IMR-90 (cell line): ENCODE measurements at regions not wholly inside any gene's neighbourhood (a gene's known extent, or its start where the extent isn't known, plus 50 kb on each side); places are given as distances from the start of the nearest gene placed in this dataset.
A peak's percentile ranks its signal among the peaks of the same experiment; 100 is the strongest.

Experiments
- ATAC-seq: fragments of 200-7000 bp; cut with Tn5 transposase; 2 replicates; pipeline ENCODE4 v1.9.1; 2020; ENCODE audit warnings: low read depth, mild to moderate bottlenecking, moderate library complexity
- BruUV-seq: library from RNA; stranded (reverse); fragments of 400-500 nt; replicated peaks from 2 replicates; lab custom pipeline; 2021; lab: Mats Ljungman, UMichigan
- CTCF ChIA-PET: fragments of 300-600 bp; formaldehyde crosslinking; extraction: SDS; loops from one replicate; lab custom pipeline; 2021; ENCODE audit warnings: antibody characterized with exemption; lab: Yijun Ruan, JAX
- POLR2A ChIA-PET: fragments of 300-600 bp; sonication (Branson Sonifier 250); formaldehyde crosslinking; loops from one replicate; lab custom pipeline; 2022; ENCODE audit warnings: antibody characterized with exemption; ENCODE audit not compliant: unreplicated experiment; lab: Charles Lee
- DNase-seq: peaks from one replicate; pipeline ENCODE4 v3.0.0; 2013
- H2AFZ ChIP-seq: replicated peaks from 2 replicates; pipeline ENCODE3; 2013; ENCODE audit warnings: low read length, mild to moderate bottlenecking; ENCODE audit not compliant: poor library complexity
- H2AK5ac ChIP-seq: 2 replicates; pipeline ENCODE4 v1.6.1; 2013; ENCODE audit warnings: low read depth, low read length, inconsistent platforms
- H2AK9ac ChIP-seq: replicated peaks from 2 replicates; pipeline ENCODE3; 2013; ENCODE audit warnings: mild to moderate bottlenecking, low read depth, low read length, moderate library complexity; ENCODE audit not compliant: poor library complexity
- H2BK120ac ChIP-seq: 2 replicates; pipeline ENCODE4 v1.6.1; 2013; ENCODE audit warnings: low read depth, low read length, inconsistent platforms
- H2BK15ac ChIP-seq: 3 replicates; pipeline ENCODE4 v1.6.1; 2013; ENCODE audit warnings: low read depth, low read length, inconsistent platforms
- H2BK20ac ChIP-seq: 2 replicates; pipeline ENCODE4 v1.6.1; 2013; ENCODE audit warnings: low read depth, mild to moderate bottlenecking, inconsistent platforms, low read length, moderate library complexity
- H2BK5ac ChIP-seq: 2 replicates; pipeline ENCODE4 v1.6.1; 2013; ENCODE audit warnings: mild to moderate bottlenecking, low read depth, low read length, inconsistent platforms; ENCODE audit not compliant: poor library complexity, severe bottlenecking
- H3K14ac ChIP-seq: replicated peaks from 2 replicates; pipeline ENCODE4 v1.6.1; 2013; ENCODE audit warnings: low read depth, low read length, inconsistent platforms
- H3K18ac ChIP-seq: 2 replicates; pipeline ENCODE4 v1.6.1; 2013; ENCODE audit warnings: low read depth, low read length, control low read depth
- H3K23ac ChIP-seq: 2 replicates; pipeline ENCODE4 v1.6.1; 2013; ENCODE audit warnings: low read depth, low read length, inconsistent platforms
- H3K27ac ChIP-seq: 2 replicates; pipeline ENCODE4 v1.5.1; 2013; ENCODE audit warnings: mild to moderate bottlenecking, control low read depth, low read length; ENCODE audit not compliant: insufficient read depth
- H3K27me3 ChIP-seq: 2 replicates; pipeline ENCODE4 v1.6.1; 2013; ENCODE audit warnings: low read length; ENCODE audit not compliant: control insufficient read depth, insufficient read depth
- H3K36me3 ChIP-seq: 2 replicates; pipeline ENCODE4 v1.6.1; 2013; ENCODE audit warnings: low read length, mixed read lengths; ENCODE audit not compliant: control insufficient read depth, insufficient read depth
- H3K4ac ChIP-seq: 2 replicates; pipeline ENCODE4 v1.6.1; 2013; ENCODE audit warnings: low read depth, low read length, inconsistent platforms
- H3K4me1 ChIP-seq: 2 replicates; pipeline ENCODE4 v1.6.1; 2013; ENCODE audit warnings: low read length, mixed read lengths; ENCODE audit not compliant: control insufficient read depth, insufficient read depth
- H3K4me2 ChIP-seq: 2 replicates; pipeline ENCODE4 v1.6.1; 2013; ENCODE audit warnings: low read depth, mild to moderate bottlenecking, control low read depth, low read length, moderate library complexity
- H3K4me3 ChIP-seq: 2 replicates; pipeline ENCODE4 v1.5.1; 2013; ENCODE audit warnings: low read depth, mild to moderate bottlenecking, control low read depth, low read length, moderate library complexity; ENCODE audit not compliant: insufficient read depth
- H3K56ac ChIP-seq: 2 replicates; pipeline ENCODE4 v1.6.1; 2013; ENCODE audit warnings: low read length, inconsistent platforms; ENCODE audit not compliant: insufficient read depth; ENCODE audit errors: extremely low read depth
- H3K79me1 ChIP-seq, 2 experiments: 2 replicates each; pipeline ENCODE4 v1.6.1; 2013; ENCODE audit warnings: low read length in 2 of 2, inconsistent platforms in 1 of 2, low read depth in 1 of 2
- H3K9ac ChIP-seq: 2 replicates; pipeline ENCODE4 v1.6.1; 2013; ENCODE audit warnings: low read depth, low read length, control low read depth
- H3K9me1 ChIP-seq: 2 replicates; pipeline ENCODE4 v1.6.1; 2013; ENCODE audit warnings: low read length, inconsistent platforms; ENCODE audit not compliant: insufficient read depth
- H3K9me3 ChIP-seq: 2 replicates; pipeline ENCODE4 v1.6.1; 2013; ENCODE audit warnings: low read length; ENCODE audit not compliant: control insufficient read depth, insufficient read depth
- H4K20me1 ChIP-seq: 2 replicates; pipeline ENCODE4 v1.6.1; 2013; ENCODE audit warnings: low read length, inconsistent platforms; ENCODE audit not compliant: insufficient read depth
- H4K5ac ChIP-seq: 2 replicates; pipeline ENCODE4 v1.6.1; 2013; ENCODE audit warnings: mild to moderate bottlenecking, low read depth, low read length, control low read depth
- H4K8ac ChIP-seq, 2 experiments: 2 replicates each; pipeline ENCODE4 v1.6.1; 2013; ENCODE audit warnings: low read depth in 2 of 2, low read length in 2 of 2, control low read depth in 1 of 2, inconsistent platforms in 1 of 2
- H4K91ac ChIP-seq: 2 replicates; pipeline ENCODE4 v1.6.1; 2013; ENCODE audit warnings: low read depth, low read length, inconsistent platforms; ENCODE audit not compliant: insufficient read depth
- BHLHE40 ChIP-seq: fragments of 150-350 bp; IDR thresholded peaks from 2 replicates; pipeline ENCODE4 v1.6.1; 2016; ENCODE audit warnings: mild to moderate bottlenecking, low read depth, low read length
- CEBPB ChIP-seq: IDR thresholded peaks from 2 replicates; pipeline ENCODE4 v1.6.1; 2012; ENCODE audit warnings: low read depth, low read length, improper control_type of control experiment
- CHD1 ChIP-seq: IDR thresholded peaks from 2 replicates; pipeline ENCODE4 v1.6.1; 2012; ENCODE audit warnings: low read depth, low read length, improper control_type of control experiment
- ELK1 ChIP-seq: fragments of 150-350 bp; IDR thresholded peaks from 2 replicates; pipeline ENCODE4 v1.6.1; 2016; ENCODE audit warnings: low read depth, mild to moderate bottlenecking, low read length, moderate library complexity, borderline replicate concordance
- FOS ChIP-seq: fragments of 150-350 bp; IDR thresholded peaks from 2 replicates; pipeline ENCODE4 v1.6.1; 2016; ENCODE audit warnings: low read depth, low read length
- MAFK ChIP-seq: IDR thresholded peaks from 2 replicates; pipeline ENCODE4 v1.6.1; 2012; ENCODE audit warnings: low read depth, low read length, improper control_type of control experiment
- MAZ ChIP-seq: IDR thresholded peaks from 2 replicates; pipeline ENCODE4 v1.6.1; 2012; ENCODE audit warnings: low read depth, mild to moderate bottlenecking, low read length, improper control_type of control experiment, moderate library complexity, borderline replicate concordance
- NFE2L2 ChIP-seq: fragments of 150-350 bp; IDR thresholded peaks from 2 replicates; pipeline ENCODE4 v1.6.1; 2016; ENCODE audit warnings: low read depth, mild to moderate bottlenecking, low read length
- POLR2A ChIP-seq: IDR thresholded peaks from 2 replicates; pipeline ENCODE4 v1.6.1; 2012; ENCODE audit warnings: mild to moderate bottlenecking, low read depth, low read length
- RAD21 ChIP-seq: IDR thresholded peaks from 2 replicates; pipeline ENCODE4 v1.6.1; 2012; ENCODE audit warnings: low read length, improper control_type of control experiment
- RCOR1 ChIP-seq: IDR thresholded peaks from 2 replicates; pipeline ENCODE4 v1.6.1; 2012; ENCODE audit warnings: mild to moderate bottlenecking, low read length, improper control_type of control experiment; ENCODE audit not compliant: insufficient replicate concordance
- RFX5 ChIP-seq: IDR thresholded peaks from 2 replicates; pipeline ENCODE4 v1.8.0; 2012; ENCODE audit warnings: low read depth, mild to moderate bottlenecking, low read length, moderate library complexity
- SMC3 ChIP-seq: fragments of 150-350 bp; IDR thresholded peaks from 2 replicates; pipeline ENCODE4 v1.6.1; 2016; ENCODE audit warnings: low read depth, mild to moderate bottlenecking, antibody characterized with exemption, low read length, moderate library complexity
- WGBS, 2 experiments: methylation state at CpG; one replicate each; pipeline versions ENCODE4 v1.1.5 to v1.1.7; 2013; ENCODE audit warnings: missing lambda C conversion rate in 2 of 2; ENCODE audit not compliant: insufficient read length in 1 of 2; ENCODE audit errors: extremely low coverage in 2 of 2; 5-methylcytosine and 5-hydroxymethylcytosine counted together
- dilution Hi-C: fragments of 300-500 bp; cut with HindIII; formaldehyde crosslinking; loops from one replicate; pipeline ENCODE4 v1.14.3; 2018; ENCODE audit warnings: low sequenced_read_pairs; ENCODE audit not compliant: unreplicated experiment
- in situ Hi-C: fragments of 300-500 bp; cut with MboI; formaldehyde crosslinking; loops from 3 replicates; pipeline ENCODE4 v1.14.3; 2019; ENCODE audit warnings: low sequenced_read_pairs, inconsistent platforms, mixed read lengths
- intact Hi-C: fragments of 100-400 bp; cut with micrococcal nuclease; formaldehyde crosslinking; loops from 2 replicates; pipeline ENCODE4 v1.10.0; 2022
- TF ChIP-seq, protein P1 (sequence below): conservative IDR thresholded peaks from 2 replicates; pipeline ENCODE4 v1.5.1; 2012; ENCODE audit warnings: mild to moderate bottlenecking, low read depth, low read length, improper control_type of control experiment
- TF ChIP-seq, protein P2 (sequence below): fragments of 150-350 bp; IDR thresholded peaks from 2 replicates; pipeline ENCODE4 v1.6.1; 2017; ENCODE audit warnings: mild to moderate bottlenecking, antibody characterized with exemption, low read length, low read depth

GRCh38 chr4:146053891-146054290 is 115.3 kb upstream of the ZNF827 start:
- in situ Hi-C loops: no loop called here
- H2AK9ac ChIP-seq: no peak overlapping the region
- no CpG with 5 or more reads among the region's 1 CpG for whole genome bisulfite sequencing, 2 experiments
- no peaks in the 10 kb centered on the region for H3K36me3 ChIP-seq
- H3K27ac ChIP-seq: no peak overlapping the region
- H3K4me1 ChIP-seq: peaks cover 17% of the 10 kb centered on the region
- TF ChIP-seq MAFK (no peak), RAD21 (no peak), ELK1 (no peak), CEBPB (no peak), SMC3 (no peak), POLR2A (no peak), RFX5 (no peak), FOS (no peak), CHD1 (no peak), RCOR1 (no peak), MAZ (no peak), NFE2L2 (no peak), BHLHE40 (no peak)
- TF ChIP-seq, protein P1, sequence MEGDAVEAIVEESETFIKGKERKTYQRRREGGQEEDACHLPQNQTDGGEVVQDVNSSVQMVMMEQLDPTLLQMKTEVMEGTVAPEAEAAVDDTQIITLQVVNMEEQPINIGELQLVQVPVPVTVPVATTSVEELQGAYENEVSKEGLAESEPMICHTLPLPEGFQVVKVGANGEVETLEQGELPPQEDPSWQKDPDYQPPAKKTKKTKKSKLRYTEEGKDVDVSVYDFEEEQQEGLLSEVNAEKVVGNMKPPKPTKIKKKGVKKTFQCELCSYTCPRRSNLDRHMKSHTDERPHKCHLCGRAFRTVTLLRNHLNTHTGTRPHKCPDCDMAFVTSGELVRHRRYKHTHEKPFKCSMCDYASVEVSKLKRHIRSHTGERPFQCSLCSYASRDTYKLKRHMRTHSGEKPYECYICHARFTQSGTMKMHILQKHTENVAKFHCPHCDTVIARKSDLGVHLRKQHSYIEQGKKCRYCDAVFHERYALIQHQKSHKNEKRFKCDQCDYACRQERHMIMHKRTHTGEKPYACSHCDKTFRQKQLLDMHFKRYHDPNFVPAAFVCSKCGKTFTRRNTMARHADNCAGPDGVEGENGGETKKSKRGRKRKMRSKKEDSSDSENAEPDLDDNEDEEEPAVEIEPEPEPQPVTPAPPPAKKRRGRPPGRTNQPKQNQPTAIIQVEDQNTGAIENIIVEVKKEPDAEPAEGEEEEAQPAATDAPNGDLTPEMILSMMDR: no peak
- TF ChIP-seq, protein P2, sequence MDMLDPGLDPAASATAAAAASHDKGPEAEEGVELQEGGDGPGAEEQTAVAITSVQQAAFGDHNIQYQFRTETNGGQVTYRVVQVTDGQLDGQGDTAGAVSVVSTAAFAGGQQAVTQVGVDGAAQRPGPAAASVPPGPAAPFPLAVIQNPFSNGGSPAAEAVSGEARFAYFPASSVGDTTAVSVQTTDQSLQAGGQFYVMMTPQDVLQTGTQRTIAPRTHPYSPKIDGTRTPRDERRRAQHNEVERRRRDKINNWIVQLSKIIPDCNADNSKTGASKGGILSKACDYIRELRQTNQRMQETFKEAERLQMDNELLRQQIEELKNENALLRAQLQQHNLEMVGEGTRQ: no peak
- H4K20me1 ChIP-seq: no peaks in the 10 kb centered on the region
- BruUV-seq: no TSS peak
- peaks cover 3% of the 10 kb centered on the region; the same call in 1 of the 2 replicates for H3K27me3 ChIP-seq
- H2BK5ac ChIP-seq: peak overlapping the region; percentile 74
- H2AK5ac ChIP-seq: no peak overlapping the region
- no peak overlapping the region for H3K56ac ChIP-seq
- no peak overlapping the region; the same call in 1 of the 2 replicates for H3K18ac ChIP-seq
- H4K5ac ChIP-seq: no peak overlapping the region
- no peak overlapping the region for H2BK15ac ChIP-seq
- H4K8ac ChIP-seq: no peak overlapping the region; a peak in 1 of 4 replicates
- H2BK120ac ChIP-seq: no peak overlapping the region
- intact Hi-C loops: loop anchor here (2.0 to 10.0 kb wide), 2 partner anchors 169 to 435 kb away; partner anchors contain the start of gene MMAA
- no peak overlapping the region for H3K4ac ChIP-seq
- ChIA-PET POLR2A (no interaction called here), CTCF (no interaction called here)
- H3K9me1 ChIP-seq: no peaks in the 10 kb centered on the region
- H2BK20ac ChIP-seq: peak overlapping the region; percentile 82; the same call in 1 of the 2 replicates
- H3K4me2 ChIP-seq: no peak overlapping the region
- no peak overlapping the region for H3K9ac ChIP-seq
- no peak overlapping the region for H4K91ac ChIP-seq
- dilution Hi-C loops: no loop called here
- no peaks in the 10 kb centered on the region for H3K79me1 ChIP-seq
- H3K14ac ChIP-seq: no peak overlapping the region
- no peak overlapping the region for H2AFZ ChIP-seq
- peak; percentile 11 for DNase-seq
- no peak overlapping the region for H3K23ac ChIP-seq
- H3K4me3 ChIP-seq: no peak overlapping the region
- 0 out of 2 replicates have a peak, but pooled peaks have one; percentile 7 for ATAC-seq
- H3K9me3 ChIP-seq: no peaks in the 10 kb centered on the region
